ENCODE measurements at regions not wholly inside any gene's neighbourhood (a gene's known extent, or its start where the extent isn't known, plus 50 kb on each side); places are given as distances from the start of the nearest gene placed in this dataset.
"Not testable (repeated sequence)": the region's sequence is repeated elsewhere in the genome, so short reads cannot be mapped to it uniquely, and the experiment has no call there.

- Histone ChIP-seq H3K27ac (no peak overlapping the region), H3K9me3 (ENCODE audit: low read depth, low read length) (no peaks in the 10 kb centered on the region), H3K9ac (ENCODE audit: insufficient read length) (no peak overlapping the region), H3K4me3 (no peak overlapping the region), H3K36me3 (ENCODE audit: insufficient read depth, low read length) (no peaks in the 10 kb centered on the region)
- no peak for TF ChIP-seq POLR2AphosphoS5 (IDR thresholded peaks at IDR 0.05; ENCODE audit: borderline replicate concordance, low read depth, low read length)
- no peak for TF ChIP-seq EZH2 (IDR thresholded peaks at IDR 0.05)
- no peak for TF ChIP-seq FOXP2 (optimal IDR thresholded peaks at IDR 0.05; ENCODE audit: control extremely low read depth, extremely low read length, insufficient read depth)
- no peak for DNase-seq (ENCODE audit: low read depth, low spot score)
Observed at GRCh38 chr7:155388561-155388960, 69.4 kb upstream of the EN2 start.

DNA sequence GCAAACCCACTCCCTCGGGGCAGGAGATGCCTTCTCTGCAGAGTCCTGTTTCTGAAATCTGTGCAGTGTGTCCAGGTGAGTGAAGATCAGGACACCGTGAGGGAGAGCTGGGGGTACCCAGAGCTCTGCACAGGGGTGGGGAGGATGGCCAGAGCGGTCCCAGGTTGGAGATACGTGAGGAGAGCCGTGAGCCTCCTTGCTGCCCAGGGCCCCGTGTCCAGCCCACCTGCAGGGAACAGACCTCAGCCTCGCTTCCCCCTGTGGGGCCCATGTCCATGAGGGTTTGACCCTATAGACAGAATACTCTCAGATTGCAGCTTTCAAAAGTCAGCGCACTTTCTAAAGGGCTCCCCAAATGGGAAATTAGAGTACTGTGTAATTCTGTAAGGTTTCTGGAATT, 66.5 kb upstream of the EN2 start:
- TF ChIP-seq EZH2 (IDR thresholded peaks at IDR 0.05) (no peak), FOXP2 (optimal IDR thresholded peaks at IDR 0.05; ENCODE audit: control extremely low read depth, extremely low read length, insufficient read depth) (no peak), POLR2AphosphoS5 (IDR thresholded peaks at IDR 0.05; ENCODE audit: borderline replicate concordance, low read depth, low read length) (no peak)

GRCh38 chr7:155392726-155393570, 65.0 kb upstream of the EN2 start:
- no peak overlapping the region for H3K9ac ChIP-seq (ENCODE audit: insufficient read length)
- no peak overlapping the region for H3K4me3 ChIP-seq
- no peak overlapping the region for H3K27ac ChIP-seq
- DNase-seq (ENCODE audit: low read depth, low spot score) = no peak
- no peaks in the 10 kb centered on the region for H3K36me3 ChIP-seq (ENCODE audit: insufficient read depth, low read length)
- H3K9me3 ChIP-seq (ENCODE audit: low read depth, low read length) = no peaks in the 10 kb centered on the region
- no peak for TF ChIP-seq EZH2 (IDR thresholded peaks at IDR 0.05)
- no peak for TF ChIP-seq POLR2AphosphoS5 (IDR thresholded peaks at IDR 0.05; ENCODE audit: borderline replicate concordance, low read depth, low read length)
- no peak for TF ChIP-seq FOXP2 (optimal IDR thresholded peaks at IDR 0.05; ENCODE audit: control extremely low read depth, extremely low read length, insufficient read depth)

More for the DNA sequence above, 66.5 kb upstream of the EN2 start:
- no peaks in the 10 kb centered on the region for H3K9me3 ChIP-seq (ENCODE audit: low read depth, low read length)
- H3K27ac ChIP-seq = no peak overlapping the region
- H3K4me3 ChIP-seq = no peak overlapping the region
- no peaks in the 10 kb centered on the region for H3K36me3 ChIP-seq (ENCODE audit: insufficient read depth, low read length)
- H3K9ac ChIP-seq (ENCODE audit: insufficient read length) = no peak overlapping the region
- DNase-seq (ENCODE audit: low read depth, low spot score) = no peak

GRCh38 chr7:155394413-155394812, 63.5 kb upstream of the EN2 start:
- H3K27ac ChIP-seq = no peak overlapping the region
- H3K36me3 ChIP-seq (ENCODE audit: insufficient read depth, low read length) = no peaks in the 10 kb centered on the region
- no peak for TF ChIP-seq EZH2 (IDR thresholded peaks at IDR 0.05)
- no peak for TF ChIP-seq FOXP2 (optimal IDR thresholded peaks at IDR 0.05; ENCODE audit: control extremely low read depth, extremely low read length, insufficient read depth)
- no peak for TF ChIP-seq POLR2AphosphoS5 (IDR thresholded peaks at IDR 0.05; ENCODE audit: borderline replicate concordance, low read depth, low read length)
- no peaks in the 10 kb centered on the region for H3K9me3 ChIP-seq (ENCODE audit: low read depth, low read length)
- no peak overlapping the region for H3K9ac ChIP-seq (ENCODE audit: insufficient read length)
- H3K4me3 ChIP-seq = no peak overlapping the region
- DNase-seq (ENCODE audit: low read depth, low spot score) = no peak

- Histone ChIP-seq H3K36me3 (ENCODE audit: insufficient read depth, low read length) (no peaks in the 10 kb centered on the region), H3K9me3 (ENCODE audit: low read depth, low read length) (no peaks in the 10 kb centered on the region), H3K9ac (ENCODE audit: insufficient read length) (no peak overlapping the region), H3K27ac (no peak overlapping the region), H3K4me3 (no peak overlapping the region)
- DNase-seq (ENCODE audit: low read depth, low spot score) = no peak
- TF ChIP-seq POLR2AphosphoS5 (IDR thresholded peaks at IDR 0.05; ENCODE audit: borderline replicate concordance, low read depth, low read length) = no peak
- TF ChIP-seq EZH2 (IDR thresholded peaks at IDR 0.05) = no peak
- no peak for TF ChIP-seq FOXP2 (optimal IDR thresholded peaks at IDR 0.05; ENCODE audit: control extremely low read depth, extremely low read length, insufficient read depth)
Observed at GRCh38 chr7:155395176-155395797, 62.6 kb upstream of the EN2 start.

- H3K4me3 ChIP-seq = no peak overlapping the region
- no peak for DNase-seq (ENCODE audit: low read depth, low spot score)
- H3K36me3 ChIP-seq (ENCODE audit: insufficient read depth, low read length) = no peaks in the 10 kb centered on the region
- TF ChIP-seq POLR2AphosphoS5 (IDR thresholded peaks at IDR 0.05; ENCODE audit: borderline replicate concordance, low read depth, low read length) = no peak
- no peak for TF ChIP-seq FOXP2 (optimal IDR thresholded peaks at IDR 0.05; ENCODE audit: control extremely low read depth, extremely low read length, insufficient read depth)
- TF ChIP-seq EZH2 (IDR thresholded peaks at IDR 0.05) = no peak
- H3K9ac ChIP-seq (ENCODE audit: insufficient read length) = no peak overlapping the region
- H3K27ac ChIP-seq = no peak overlapping the region
- H3K9me3 ChIP-seq (ENCODE audit: low read depth, low read length) = no peaks in the 10 kb centered on the region
Observed at GRCh38 chr7:155396661-155397060, 61.3 kb upstream of the EN2 start.

DNA sequence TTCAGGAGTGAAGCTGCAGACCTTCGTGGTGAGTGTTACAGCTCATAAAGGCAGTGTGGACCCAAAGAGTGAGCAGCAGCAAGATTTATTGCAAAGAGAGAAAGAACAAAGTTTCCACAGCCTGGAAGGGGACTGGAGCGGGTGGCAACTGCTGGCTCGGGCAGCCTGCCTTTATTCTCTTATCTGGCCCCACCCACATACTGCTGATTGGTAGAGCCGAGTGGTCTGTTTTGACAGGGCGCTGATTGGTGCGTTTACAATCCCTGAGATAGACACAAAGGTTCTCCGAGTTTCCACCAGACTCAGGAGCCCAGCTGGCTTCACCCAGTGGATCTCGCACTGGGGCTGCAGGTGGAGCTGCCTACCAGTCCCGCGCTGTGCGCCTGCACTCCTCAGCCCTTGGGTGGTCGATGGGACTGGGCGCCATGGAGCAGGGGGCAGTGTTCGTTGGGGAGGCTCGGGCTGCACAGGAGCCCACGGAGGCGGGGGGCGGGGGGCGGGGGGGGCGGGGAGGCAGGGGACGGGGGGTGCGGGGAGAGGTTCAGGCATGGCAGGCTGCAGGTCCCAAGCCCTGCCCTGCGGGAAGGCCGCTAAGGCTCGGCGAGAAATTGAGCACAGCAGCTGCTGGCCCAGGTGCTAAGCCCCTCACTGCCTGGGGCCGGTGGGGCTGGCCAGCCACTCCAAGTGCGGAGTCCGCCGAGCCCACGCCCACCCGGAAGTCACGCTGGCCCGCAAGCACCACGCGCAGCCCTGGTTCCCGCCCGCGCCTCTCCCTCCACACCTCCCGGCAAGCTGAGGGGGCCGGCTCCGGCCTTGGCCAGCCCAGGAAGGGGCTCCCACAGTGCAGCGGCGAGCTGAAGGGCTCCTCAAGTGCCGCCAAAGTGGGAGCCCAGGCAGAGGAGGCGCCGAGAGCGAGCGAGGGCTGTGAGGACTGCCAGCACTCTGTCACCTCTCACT, 59.9 kb upstream of the EN2 start:
- not testable (repeated sequence) for H3K9ac ChIP-seq (ENCODE audit: insufficient read length); H3K36me3 ChIP-seq (ENCODE audit: insufficient read depth, low read length); H3K4me3 ChIP-seq; H3K9me3 ChIP-seq (ENCODE audit: low read depth, low read length); DNase-seq (ENCODE audit: low read depth, low spot score); H3K27ac ChIP-seq

DNA sequence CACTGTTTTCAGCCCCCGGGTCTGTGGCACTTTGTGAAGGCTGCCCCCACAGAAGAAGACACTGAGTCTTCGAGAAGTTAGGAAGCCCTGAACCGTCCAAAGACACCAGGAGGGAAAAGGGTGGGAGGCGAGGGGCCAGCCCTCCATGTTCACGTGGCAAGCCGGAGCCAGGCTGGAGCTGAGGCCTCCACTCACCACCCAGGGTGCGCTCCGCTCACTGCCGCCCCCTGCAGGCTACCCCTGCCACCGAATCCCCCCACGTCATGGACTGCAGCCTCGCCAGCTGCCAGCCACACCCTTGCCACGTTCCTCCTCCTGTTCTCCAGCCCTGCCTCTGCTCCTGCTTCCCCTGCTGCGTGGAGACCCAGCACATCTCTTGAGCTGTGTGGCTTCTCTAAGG, 59.0 kb upstream of the EN2 start:
- no peak for DNase-seq (ENCODE audit: low read depth, low spot score)
- TF ChIP-seq FOXP2 (optimal IDR thresholded peaks at IDR 0.05; ENCODE audit: control extremely low read depth, extremely low read length, insufficient read depth) = no peak
- TF ChIP-seq EZH2 (IDR thresholded peaks at IDR 0.05) = no peak
- no peak for TF ChIP-seq POLR2AphosphoS5 (IDR thresholded peaks at IDR 0.05; ENCODE audit: borderline replicate concordance, low read depth, low read length)
- Histone ChIP-seq H3K9ac (ENCODE audit: insufficient read length) (no peak overlapping the region), H3K27ac (no peak overlapping the region), H3K9me3 (ENCODE audit: low read depth, low read length) (no peaks in the 10 kb centered on the region), H3K36me3 (ENCODE audit: insufficient read depth, low read length) (no peaks in the 10 kb centered on the region), H3K4me3 (no peak overlapping the region)
